H1 (cell line): ENCODE measurements at regions not wholly inside any gene's neighbourhood (a gene's known extent, or its start where the extent isn't known, plus 50 kb on each side); places are given as distances from the start of the nearest gene placed in this dataset.

Experiments
- CTCF ChIP-seq, 3 experiments: IDR thresholded peaks; 1 replicate in 2 of 3; 2 replicates in 1 of 3; pipeline versions ENCODE4 v1.5.1 to v1.6.1; 2011; ENCODE audit warnings: low read length in 3 of 3, mild to moderate bottlenecking in 3 of 3, inconsistent platforms in 2 of 3, low read depth in 1 of 3, moderate library complexity in 1 of 3; ENCODE audit not compliant: insufficient read depth in 1 of 3; ENCODE audit errors: control extremely low read depth in 1 of 3
- FOSL1 ChIP-seq: IDR thresholded peaks from 2 replicates; pipeline ENCODE4 v1.6.1; 2011; ENCODE audit warnings: mild to moderate bottlenecking, low read depth, low read length, moderate library complexity; ENCODE audit not compliant: insufficient read depth
- GABPA ChIP-seq: IDR thresholded peaks from 2 replicates; pipeline ENCODE4 v1.6.1; 2011; ENCODE audit warnings: mild to moderate bottlenecking, low read length, moderate library complexity, borderline replicate concordance; ENCODE audit not compliant: insufficient read depth
- MAX ChIP-seq: IDR thresholded peaks from 2 replicates; pipeline ENCODE4 v1.6.1; 2012; ENCODE audit warnings: inconsistent platforms
- PHF8 ChIP-seq: fragments of 200-600 bp; sonication (generic); conservative IDR thresholded peaks from 2 replicates; pipeline ENCODE4 v1.7.1; 2012; ENCODE audit warnings: low read depth, mild to moderate bottlenecking, inconsistent platforms, low read length, moderate library complexity
- POLR2A ChIP-seq, 2 experiments: IDR thresholded peaks; 1 replicate in 1 of 2; 2 replicates in 1 of 2; pipeline ENCODE4 v1.6.1; 2011; ENCODE audit warnings: low read depth in 2 of 2, low read length in 2 of 2, mild to moderate bottlenecking in 2 of 2; ENCODE audit errors: control extremely low read depth in 1 of 2
- RAD21 ChIP-seq, 2 experiments: IDR thresholded peaks in 1 of 2; conservative IDR thresholded peaks in 1 of 2; 2 replicates each; pipeline ENCODE4 v1.6.1; 2011; ENCODE audit warnings: low read depth in 2 of 2, low read length in 2 of 2, improper control_type of control experiment in 1 of 2, inconsistent platforms in 1 of 2, mild to moderate bottlenecking in 1 of 2, moderate library complexity in 1 of 2
- RNF2 ChIP-seq: fragments of 200-900, 300-1000 bp; sonication (generic); IDR thresholded peaks from 2 replicates; pipeline ENCODE4 v1.7.1; 2016; ENCODE audit warnings: borderline replicate concordance, low read depth, mild to moderate bottlenecking, antibody characterized with exemption, low read length; ENCODE audit not compliant: poor library complexity, severe bottlenecking; ENCODE audit errors: missing control alignments

GRCh38 chr3:34180532-34180931, 382.1 kb downstream of the PDCD6IP start:
- TF ChIP-seq GABPA = no peak
- no peak for TF ChIP-seq POLR2A (IDR thresholded peaks at IDR 0.05; ENCODE audit: control extremely low read depth in 1 of 2, low read depth in 2 of 2, low read length in 2 of 2)
- TF ChIP-seq CTCF (IDR thresholded peaks at IDR 0.05; ENCODE audit: control extremely low read depth in 1 of 3, insufficient read depth in 1 of 3, low read depth in 1 of 3, low read length in 3 of 3) = no peak
- TF ChIP-seq FOSL1 = no peak
- TF ChIP-seq MAX = no peak
- no peak for TF ChIP-seq RAD21 (IDR thresholded peaks at IDR 0.05 in 1 of 2, conservative IDR thresholded peaks at IDR 0.05 in 1 of 2; ENCODE audit: low read depth in 2 of 2, low read length in 2 of 2)
- no peak for TF ChIP-seq PHF8
- no peak for TF ChIP-seq RNF2
